SKM-1 (cell line): ENCODE measurements at regions not wholly inside any gene's neighbourhood (a gene's known extent, or its start where the extent isn't known, plus 50 kb on each side); places are given as distances from the start of the nearest gene placed in this dataset.
"Not testable (repeated sequence)": the region's sequence is repeated elsewhere in the genome, so short reads cannot be mapped to it uniquely, and the experiment has no call there.

ENCODE experiments used
- DNase-seq: peaks from one replicate; lab custom pipeline; 2025; ENCODE audit not compliant: unreplicated experiment; lab: John Stamatoyannopoulos, UW

DNA sequence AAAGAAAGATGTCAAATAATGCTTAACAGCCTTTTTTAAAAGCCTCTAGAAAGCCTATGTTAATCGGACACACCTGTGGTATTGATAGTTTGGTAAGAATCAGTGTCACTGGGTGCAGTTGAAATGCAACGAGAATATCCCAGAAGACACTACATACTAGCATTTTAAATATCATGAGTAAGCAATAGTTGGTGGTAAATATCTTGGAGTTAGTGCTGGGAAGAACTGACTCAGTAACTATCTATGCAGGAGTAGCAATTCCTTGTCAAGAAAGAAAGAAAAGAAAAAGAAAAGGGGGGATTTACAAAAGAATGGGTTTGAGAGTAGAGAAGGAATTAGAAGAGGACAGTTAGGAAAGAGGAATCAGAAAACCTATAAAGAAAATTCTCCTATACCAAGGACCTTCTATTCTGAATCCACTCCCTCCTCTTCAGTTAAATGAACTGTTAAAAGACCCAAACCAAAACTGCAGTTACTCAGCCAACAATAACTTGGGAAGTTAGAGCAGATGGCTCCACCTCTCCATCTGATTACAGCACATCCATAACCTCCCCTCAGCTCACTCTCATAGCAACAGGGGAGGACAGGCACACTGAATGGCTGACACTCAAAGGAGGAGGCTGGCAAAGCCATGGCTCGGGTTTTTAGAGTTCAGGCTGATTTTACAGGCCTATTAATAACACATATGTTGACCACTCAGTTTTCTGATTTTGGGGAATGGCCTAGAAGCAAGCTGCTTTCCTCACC, 207.6 kb upstream of the MDFIC2 start:
- DNase-seq = no peak

DNA sequence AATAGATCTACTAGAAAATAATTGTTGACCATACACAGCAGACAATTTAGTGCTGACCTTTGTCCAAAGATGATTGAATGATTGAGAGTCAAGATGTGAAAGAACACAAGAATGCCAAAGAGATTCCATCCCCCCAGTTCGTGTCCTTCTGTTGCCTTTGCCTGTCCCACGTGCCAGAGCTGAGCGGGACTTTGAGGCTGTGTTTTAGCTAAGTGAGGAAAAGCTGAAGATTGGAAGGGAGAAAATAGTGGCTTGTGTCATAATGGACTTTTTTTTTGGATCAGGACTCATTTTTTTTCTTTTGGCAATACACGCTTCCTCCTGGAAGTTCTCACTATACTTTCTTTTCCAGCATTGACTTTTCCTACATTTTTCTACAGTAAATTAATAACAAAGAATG, 206.6 kb upstream of the MDFIC2 start:
- DNase-seq = no peak

DNA sequence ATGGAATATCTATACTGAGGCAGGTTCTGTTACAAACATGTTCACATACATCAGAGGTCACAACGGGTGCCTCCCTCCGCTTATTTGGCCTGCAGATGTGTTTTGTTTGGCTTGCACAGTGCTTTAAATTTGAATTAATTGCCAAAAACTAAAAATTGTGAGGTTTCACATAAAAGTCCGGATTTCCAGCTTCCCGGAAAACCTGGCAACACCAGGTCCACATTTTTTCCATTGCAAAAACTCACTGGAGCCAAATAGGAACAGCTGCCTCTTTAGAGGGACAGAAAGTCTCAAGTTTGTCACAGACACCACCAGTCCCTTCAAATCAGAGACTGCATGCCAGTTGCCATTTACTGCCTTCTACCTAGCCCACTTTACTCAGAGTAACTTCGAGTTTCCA, 205.9 kb upstream of the MDFIC2 start:
- no peak for DNase-seq

DNA sequence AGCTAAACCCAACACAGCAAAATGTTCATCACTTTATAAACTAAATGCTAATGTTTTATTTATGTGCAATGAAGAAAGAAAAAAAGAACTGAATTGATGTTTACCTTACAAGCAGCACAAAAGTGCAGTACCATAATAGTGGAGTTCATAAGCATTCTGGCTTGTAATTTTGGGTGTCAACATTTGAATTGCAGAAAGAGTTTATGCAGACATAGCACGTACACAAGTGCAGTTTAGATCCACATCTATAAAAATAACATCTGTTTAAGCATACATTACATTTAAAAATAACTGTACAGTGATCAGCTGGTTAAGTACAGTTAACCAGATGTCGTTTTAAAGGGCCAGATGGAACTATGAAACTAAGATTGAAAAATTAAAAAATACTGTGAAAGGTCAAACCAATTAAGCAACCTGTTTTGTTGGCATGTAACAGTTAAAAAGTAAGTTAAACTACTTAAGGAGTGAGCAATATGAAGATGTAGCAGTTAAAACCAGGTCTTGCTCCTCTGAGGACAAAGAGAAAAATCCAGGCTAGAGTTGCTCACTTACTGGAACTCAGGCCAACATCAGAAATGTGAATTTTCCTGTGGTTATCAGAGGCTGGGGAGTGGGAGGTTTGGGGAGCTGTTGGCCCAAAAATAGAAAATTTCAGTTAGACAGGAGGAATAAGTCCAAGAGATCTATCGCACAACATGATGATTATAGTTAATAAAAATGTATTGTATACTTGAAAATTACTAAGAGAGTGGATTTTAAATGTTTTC, 204.9 kb upstream of the MDFIC2 start:
- no peak for DNase-seq

DNA sequence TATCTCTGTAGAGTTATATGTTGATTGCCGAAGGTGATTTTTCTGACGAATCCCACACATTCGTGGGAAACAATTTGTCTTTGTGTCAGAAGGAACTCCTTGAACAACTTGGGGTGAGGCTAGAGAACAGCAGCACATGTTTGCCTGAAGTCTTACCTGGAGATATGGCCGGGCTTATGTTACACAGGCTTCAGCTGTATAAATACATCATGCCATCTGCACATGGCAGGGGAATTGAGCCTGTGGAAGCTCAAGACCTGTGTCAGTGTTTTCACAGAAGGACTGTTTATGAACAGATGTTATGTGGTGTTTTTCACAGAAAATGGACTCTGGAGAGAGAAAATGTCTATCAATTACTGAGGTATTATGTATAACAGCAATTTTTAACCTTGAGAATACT, 203.6 kb upstream of the MDFIC2 start:
- DNase-seq = no peak

DNA sequence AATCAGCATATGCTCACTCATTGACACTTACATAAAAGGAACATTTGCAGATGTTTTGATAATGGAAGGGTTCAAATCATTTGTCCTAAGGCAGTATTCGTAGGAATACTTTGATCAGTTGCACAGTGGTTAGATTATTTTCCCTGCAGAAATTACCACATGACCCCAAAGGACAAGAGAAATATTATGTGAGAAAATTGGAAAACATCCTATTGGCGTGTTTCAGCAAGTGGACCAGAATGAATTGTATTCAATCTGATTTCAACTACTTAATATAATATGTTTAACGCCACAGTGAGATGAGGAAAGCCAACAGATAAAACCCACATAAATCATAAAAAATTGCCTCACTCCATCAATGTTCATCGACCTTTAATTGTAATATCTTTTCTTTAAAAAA, 195.0 kb upstream of the MDFIC2 start:
- no peak for DNase-seq

DNA sequence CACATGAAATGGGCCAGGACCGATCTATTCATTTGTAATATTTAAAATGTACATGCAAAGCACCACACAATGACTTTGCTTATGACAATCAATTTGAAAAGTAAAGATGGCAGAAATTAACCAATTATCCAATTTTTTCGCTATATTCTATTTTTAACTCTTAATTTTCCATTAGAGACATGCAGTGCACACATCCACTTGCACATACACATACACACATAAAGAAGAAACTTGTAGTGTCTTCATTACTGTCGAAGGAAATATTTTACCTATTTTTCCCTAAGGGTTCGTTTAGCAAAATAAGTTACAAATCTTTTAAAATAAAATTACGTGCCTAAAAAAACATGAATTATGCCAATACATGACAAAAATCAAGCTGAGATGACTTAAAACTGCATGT, 194.3 kb upstream of the MDFIC2 start:
- no peak for DNase-seq

DNA sequence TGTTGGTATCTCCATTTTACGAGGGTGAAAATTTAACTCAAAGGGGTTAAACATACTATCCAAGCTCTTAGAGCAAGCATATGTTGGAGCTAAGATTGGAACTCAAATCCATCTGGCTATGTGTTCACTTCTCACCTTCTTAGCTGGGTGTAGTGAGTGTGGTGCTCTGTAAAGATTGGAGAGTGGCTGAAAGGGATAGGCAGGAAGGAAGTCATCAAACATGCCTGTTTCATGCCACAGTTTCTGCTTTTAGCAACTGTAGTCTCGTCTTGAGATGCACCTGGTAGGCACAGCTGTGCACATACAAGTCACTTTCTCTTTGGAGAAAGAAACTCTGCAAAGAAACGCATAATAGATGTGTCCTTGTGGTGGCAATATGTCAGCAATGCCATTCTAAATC, 189.1 kb upstream of the MDFIC2 start:
- no peak for DNase-seq

DNA sequence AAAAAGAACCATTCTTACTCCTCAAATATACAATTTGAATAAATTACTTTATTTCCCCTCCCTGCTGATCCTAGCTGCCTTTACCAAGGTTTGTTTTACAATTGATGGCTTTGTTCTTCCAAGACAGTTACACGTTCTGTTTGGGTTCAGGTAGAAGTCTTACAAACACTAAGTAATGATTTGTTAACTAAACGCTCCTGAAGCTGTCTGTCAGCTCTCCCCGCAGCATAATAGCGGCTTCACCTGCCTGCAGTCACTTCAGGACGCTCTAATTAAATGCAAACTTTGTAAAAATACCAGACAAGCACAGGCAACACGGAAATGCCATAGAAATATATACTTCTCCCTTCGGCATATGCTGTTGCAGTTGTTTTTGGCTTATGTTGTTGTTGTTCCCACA, 176.4 kb upstream of the MDFIC2 start:
- no peak for DNase-seq

DNA sequence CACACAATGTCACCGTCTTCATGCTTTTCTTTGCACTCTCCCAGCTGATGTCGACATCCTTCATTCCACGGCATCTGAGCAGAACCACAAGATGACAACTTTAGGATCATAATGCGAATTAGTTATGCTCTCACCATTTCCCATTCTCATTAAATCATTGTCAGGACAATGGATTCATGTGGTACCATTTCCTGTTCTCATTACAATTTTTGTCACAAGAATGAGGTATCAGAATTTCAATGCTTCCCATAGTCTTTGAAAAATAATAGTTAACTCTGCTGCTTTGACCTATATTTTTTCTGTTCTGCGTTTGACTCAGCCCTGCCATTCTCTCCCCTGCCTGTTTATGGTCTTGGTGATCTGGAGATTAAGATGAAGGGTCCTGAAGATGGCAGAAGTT, 175.7 kb upstream of the MDFIC2 start:
- DNase-seq = no peak

DNA sequence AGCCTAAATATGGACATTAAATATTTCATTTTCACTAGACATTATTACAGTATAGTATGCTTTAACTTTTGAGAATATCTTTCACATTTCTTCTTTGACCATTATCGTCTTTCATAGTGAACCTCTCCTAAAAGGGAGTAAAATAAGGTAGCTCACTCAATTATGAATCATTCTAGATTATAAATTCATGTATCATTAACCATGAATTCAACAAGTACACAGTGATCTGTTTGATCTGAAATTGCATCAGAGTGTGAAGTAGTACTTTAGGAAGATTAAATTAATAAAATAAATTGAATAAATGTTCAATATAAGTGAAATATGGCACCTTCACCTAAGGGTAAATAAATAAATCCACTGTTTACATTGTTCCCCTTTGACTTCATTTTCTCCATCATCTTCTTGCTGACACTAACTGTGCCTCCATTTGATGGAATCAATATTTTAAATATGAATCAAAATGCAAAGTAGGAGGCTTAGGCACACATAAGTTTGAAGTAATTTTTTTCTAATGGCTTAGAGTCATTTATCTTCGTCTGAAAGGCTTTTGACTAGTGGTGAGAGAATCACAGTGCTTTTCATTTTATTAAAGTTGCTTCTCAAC, 174.1 kb upstream of the MDFIC2 start:
- no peak for DNase-seq

DNA sequence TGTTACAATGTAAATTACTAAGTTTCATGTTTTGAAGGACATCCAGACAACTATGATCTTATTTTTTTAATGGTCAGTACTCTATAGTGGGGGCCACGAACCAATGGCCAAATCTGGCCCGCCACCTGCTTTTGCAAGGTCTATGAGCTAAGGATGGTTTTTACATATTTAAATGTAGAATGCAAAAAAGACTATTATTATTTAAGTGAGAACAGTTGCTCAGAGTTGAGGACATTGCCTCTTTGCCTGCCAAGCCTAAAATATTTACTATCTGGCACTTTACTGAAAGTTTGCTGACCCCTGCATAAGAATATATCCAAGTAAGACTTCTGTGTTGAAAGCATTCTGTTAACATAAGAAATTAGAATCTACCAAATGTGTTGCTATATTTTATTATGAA, 163.7 kb upstream of the MDFIC2 start:
- no peak for DNase-seq

DNA sequence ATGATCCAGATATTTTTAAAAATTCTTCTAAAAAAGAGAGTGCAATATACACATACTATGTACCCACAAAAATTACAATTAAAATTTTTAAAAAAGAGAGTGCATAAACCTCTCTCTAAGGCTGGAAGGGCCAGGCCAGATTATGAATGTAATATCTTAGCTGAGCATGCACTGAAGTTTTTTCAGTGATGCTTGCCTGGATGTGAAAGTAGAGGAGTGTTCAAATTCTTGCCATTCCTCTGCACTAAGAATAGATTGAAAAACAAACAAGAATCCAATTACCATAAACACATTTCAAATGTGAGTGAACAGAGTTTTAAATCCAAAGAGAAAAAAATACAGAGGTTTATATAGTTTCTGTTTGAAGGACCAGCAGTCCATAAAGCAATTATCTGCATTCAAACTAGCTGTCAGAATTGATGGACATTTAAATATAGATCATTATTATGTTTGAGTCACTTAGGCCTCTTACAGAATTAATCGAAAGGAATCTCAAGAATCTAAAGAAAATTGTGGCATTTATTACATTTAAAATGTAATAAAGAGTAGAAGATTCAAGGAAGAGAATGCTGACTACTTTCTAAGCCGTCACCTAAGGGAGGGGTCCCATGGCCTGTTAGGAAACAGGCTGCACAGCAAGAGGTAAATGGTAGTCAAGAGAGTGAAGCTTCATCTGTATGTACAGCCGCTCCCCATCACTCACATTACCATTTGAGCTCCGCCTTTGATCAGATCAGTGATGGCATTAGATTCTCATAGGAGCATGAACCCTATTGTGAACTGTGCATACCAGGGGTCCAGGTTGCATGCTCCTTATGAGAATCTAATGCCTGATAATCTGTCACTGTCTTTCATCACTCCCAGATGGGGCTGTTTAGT, 159.3 kb upstream of the MDFIC2 start:
- no peak for DNase-seq

DNA sequence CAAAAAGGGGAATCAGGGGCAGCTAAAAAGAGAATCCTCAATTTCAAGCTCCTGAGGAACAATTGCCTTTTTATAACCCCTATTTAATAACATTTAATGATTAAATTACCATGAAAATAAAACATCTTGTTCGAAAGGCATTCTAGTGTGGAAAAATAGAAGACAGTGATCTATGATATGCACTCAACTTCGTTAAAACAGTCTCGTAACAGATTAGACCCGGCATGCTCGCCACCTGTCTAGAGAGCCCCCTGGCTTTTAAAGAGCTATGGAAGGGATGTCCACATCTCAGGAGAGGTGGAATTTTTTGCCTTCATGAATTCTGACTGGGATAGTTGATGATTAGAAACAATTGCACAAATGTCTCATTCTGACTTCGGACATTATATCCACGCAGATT, 153.7 kb upstream of the MDFIC2 start:
- no peak for DNase-seq

DNA sequence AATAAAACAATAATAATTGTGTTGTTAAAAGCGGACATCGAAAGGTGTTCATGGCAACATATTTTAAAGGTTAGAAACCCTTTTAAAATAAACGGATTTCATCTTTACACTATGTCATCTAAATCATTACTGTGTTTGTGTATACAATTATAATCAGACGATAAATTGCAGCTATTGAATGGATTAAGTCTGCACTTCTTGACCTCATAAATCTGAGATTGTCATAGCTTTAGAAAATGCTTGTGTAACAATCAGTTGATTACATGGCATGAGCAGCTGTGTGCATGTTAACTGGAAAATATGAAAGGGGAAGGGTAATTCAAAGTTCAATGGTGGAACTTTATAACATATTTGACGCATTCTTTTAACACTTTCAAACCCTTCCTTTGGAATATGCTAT, 152.4 kb upstream of the MDFIC2 start:
- DNase-seq = no peak

DNA sequence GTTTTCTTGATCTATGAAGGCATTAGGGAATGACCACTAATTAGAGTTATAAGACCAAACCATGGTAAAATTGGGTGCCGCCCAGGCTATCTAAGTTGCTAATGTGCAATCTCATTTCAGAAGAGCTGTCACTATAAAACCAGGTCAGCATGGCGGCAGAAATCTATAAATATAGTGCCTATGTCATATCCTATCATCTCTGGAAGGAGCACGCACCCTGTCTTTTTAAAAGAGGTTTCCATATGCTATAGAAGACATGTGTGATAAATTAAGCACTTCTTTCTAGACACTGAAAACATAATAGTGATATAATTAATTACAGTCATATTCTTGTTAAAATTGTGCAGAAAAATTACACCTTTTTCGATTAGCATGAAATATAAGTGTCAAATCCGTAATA, 152.0 kb upstream of the MDFIC2 start:
- DNase-seq = no peak

DNA sequence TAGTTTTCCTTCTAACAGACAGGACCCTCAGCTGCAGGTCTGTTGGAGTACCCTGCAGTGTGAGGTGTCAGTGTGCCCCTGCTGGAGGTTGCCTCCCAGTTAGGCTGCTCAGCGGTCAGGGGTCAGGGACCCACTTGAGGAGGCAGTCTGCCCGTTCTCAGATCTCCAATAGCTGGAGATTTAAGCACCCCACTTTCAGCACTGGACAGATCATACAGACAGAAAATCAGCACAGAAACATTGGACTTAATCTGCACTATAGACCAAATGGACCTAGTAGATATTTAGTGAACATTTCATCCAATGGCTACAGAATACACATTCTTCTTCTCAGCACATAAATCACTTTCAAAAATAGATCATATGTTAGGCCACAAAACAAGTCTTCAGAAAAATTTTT, 137.8 kb upstream of the MDFIC2 start:
- not testable (repeated sequence) for DNase-seq

DNA sequence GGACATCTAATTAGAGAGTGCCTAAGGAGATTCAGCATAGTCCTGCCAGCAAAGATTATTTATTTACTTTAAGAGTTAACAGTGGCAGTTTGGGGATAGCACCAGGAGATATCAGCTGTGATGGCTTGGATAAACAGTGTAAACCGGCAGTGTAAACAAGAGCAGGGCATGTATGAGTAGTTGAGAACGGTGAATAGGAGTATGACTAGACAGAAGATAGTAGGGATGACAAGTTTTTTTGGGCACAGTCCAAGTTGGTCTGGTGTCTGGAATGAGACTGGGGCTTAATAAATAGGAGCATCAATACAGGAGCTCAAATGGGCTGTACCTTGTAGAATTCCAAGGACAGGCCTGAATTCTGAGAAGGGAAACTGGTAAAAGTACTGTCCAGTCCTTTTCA, 123.0 kb upstream of the MDFIC2 start:
- not testable (repeated sequence) for DNase-seq

DNA sequence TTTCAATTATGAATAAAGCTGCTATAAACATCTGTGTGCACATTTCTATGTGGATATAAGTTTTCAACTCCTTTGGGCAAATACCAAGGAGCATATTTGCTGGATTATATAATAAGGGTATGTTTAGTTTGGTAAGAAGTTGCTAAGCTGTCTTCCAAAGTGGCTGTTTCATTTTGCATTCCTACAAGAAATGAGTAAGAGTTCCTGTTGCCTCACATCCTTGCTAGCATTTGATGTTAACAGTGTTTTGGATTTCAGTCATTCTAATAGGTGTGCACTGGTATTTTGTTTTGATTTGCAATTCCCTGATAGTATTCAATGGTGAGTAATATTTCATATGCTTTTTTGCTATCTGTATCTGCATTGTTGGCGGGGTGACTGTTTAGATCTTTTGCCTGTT, 120.7 kb upstream of the MDFIC2 start:
- no peak for DNase-seq

DNA sequence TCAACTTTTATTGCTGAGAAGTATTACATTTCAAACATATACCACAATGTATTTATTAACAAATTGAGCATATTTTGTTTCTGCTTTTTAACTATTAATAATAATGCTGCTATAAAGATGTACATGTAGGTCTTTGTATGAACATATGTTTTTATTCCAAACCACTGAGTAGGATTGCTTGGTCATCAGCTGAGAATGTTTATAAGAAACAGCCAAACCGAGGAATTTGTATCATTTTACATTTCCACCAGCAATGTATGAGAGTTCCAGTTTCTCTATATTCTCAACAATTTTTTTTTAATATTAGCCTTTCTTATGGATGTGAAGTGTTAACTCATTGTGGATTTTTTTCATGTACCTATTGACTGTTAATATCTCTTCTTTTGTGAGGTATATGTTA, 119.5 kb upstream of the MDFIC2 start:
- no peak for DNase-seq

DNA sequence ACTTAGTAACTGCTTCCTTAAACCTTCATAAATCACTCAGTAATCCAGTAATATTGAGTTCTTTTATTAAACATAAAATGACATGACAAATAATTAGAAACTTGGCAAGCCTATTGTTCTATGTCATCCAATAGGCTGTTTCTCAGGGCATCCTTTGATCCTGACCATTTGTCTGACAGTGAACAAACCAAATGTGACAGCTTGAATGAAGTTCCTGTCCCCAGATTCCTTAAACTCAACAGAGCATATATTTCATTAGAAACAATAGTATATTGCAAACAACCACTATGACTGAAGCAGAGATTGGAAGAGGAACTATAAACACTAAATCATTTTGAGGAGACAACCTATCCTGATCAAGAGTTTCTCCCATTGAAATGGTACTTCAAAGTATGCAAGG, 113.6 kb upstream of the MDFIC2 start:
- no peak for DNase-seq
